Spinal cord (tissue), 9 donors: ENCODE measurements at regions not wholly inside any gene's neighbourhood (a gene's known extent, or its start where the extent isn't known, plus 50 kb on each side); places are given as distances from the start of the nearest gene placed in this dataset.
A peak's percentile ranks its signal among the peaks of the same experiment; 100 is the strongest.

Experiments
- DNase-seq, 6 donors: peaks; one replicate each; pipeline versions ENCODE4 v3.0.0 to v3.0.0-alpha.2; 2013 to 2015; ENCODE audit warnings: low spot score in 6 of 6, low read depth in 4 of 6
- H3K27ac ChIP-seq: one replicate; pipeline ENCODE4 v1.5.1; 2013; ENCODE audit warnings: low read depth, low read length, control low read depth
- H3K27me3 ChIP-seq: one replicate; pipeline ENCODE4 v1.6.1; 2013; ENCODE audit warnings: low read length; ENCODE audit not compliant: control insufficient read depth, insufficient read depth
- H3K36me3 ChIP-seq: one replicate; pipeline ENCODE4 v1.6.1; 2013; ENCODE audit warnings: low read length; ENCODE audit not compliant: control insufficient read depth, insufficient read depth
- H3K4me1 ChIP-seq: one replicate; pipeline ENCODE4 v1.6.1; 2013; ENCODE audit warnings: low read length; ENCODE audit not compliant: control insufficient read depth, insufficient read depth
- H3K4me3 ChIP-seq: one replicate; pipeline ENCODE4 v1.5.1; 2013; ENCODE audit warnings: low read depth, low read length, control low read depth
- H3K9me3 ChIP-seq: one replicate; pipeline ENCODE4 v1.6.1; 2013; ENCODE audit warnings: low read length; ENCODE audit not compliant: control insufficient read depth, insufficient read depth
- WGBS: methylation state at CpG from one replicate; pipeline ENCODE4 v1.1.5; 2013; ENCODE audit warnings: missing lambda C conversion rate; ENCODE audit not compliant: insufficient coverage; 5-methylcytosine and 5-hydroxymethylcytosine counted together
- donor health status: healthy.

- no peaks in the 10 kb centered on the region for H3K4me1 ChIP-seq
- WGBS, result 95% methylated on average over 4 of the region's 5 CpGs
- no peak for DNase-seq
Observed at GRCh38 chr5:123278284-123278683, 144.9 kb downstream of the CEP120 start.

GRCh38 chr5:123273984-123274383 is 149.2 kb downstream of the CEP120 start:
- Histone ChIP-seq H3K36me3 (no peaks in the 10 kb centered on the region), H3K4me1 (no peaks in the 10 kb centered on the region), H3K27ac (no peak overlapping the region), H3K27me3 (no peaks in the 10 kb centered on the region), H3K9me3 (no peaks in the 10 kb centered on the region), H3K4me3 (no peak overlapping the region)
- no peak for DNase-seq
- no CpG with 5 or more reads among the region's 3 CpGs for WGBS

More at GRCh38 chr5:123278284-123278683, 144.9 kb downstream of the CEP120 start:
- Histone ChIP-seq H3K4me3 (no peak overlapping the region), H3K36me3 (no peaks in the 10 kb centered on the region), H3K9me3 (no peaks in the 10 kb centered on the region), H3K27ac (no peak overlapping the region), H3K27me3 (no peaks in the 10 kb centered on the region)

- H3K4me1 ChIP-seq, result no peaks in the 10 kb centered on the region
- H3K27ac ChIP-seq, result no peak overlapping the region
- H3K4me3 ChIP-seq, result no peak overlapping the region
- no peak for DNase-seq
- H3K36me3 ChIP-seq, result no peaks in the 10 kb centered on the region
- H3K27me3 ChIP-seq, result no peaks in the 10 kb centered on the region
- no peaks in the 10 kb centered on the region for H3K9me3 ChIP-seq
- no CpG with 5 or more reads among the region's 2 CpGs for WGBS
Observed at GRCh38 chr5:123273095-123273494, 150.1 kb downstream of the CEP120 start.

- H3K36me3 ChIP-seq, result no peaks in the 10 kb centered on the region
- no peak overlapping the region for H3K27ac ChIP-seq
- H3K4me3 ChIP-seq, result no peak overlapping the region
- WGBS, result 77% methylated on average over 7 of the region's 7 CpGs
- no peaks in the 10 kb centered on the region for H3K4me1 ChIP-seq
- no peaks in the 10 kb centered on the region for H3K27me3 ChIP-seq
- DNase-seq, result no peak
- no peaks in the 10 kb centered on the region for H3K9me3 ChIP-seq
Observed at GRCh38 chr5:123269851-123270250, 153.4 kb downstream of the CEP120 start.

- Histone ChIP-seq H3K36me3 (no peaks in the 10 kb centered on the region), H3K4me1 (no peaks in the 10 kb centered on the region), H3K4me3 (no peak overlapping the region), H3K9me3 (no peaks in the 10 kb centered on the region), H3K27ac (no peak overlapping the region), H3K27me3 (no peaks in the 10 kb centered on the region)
- DNase-seq, result no peak
- WGBS, result 80% methylated on average over 1 of the region's 4 CpGs
Observed at GRCh38 chr5:123269436-123269835, 153.8 kb downstream of the CEP120 start.

- Histone ChIP-seq H3K27ac (no peak overlapping the region), H3K4me1 (no peaks in the 10 kb centered on the region), H3K9me3 (no peaks in the 10 kb centered on the region), H3K36me3 (no peaks in the 10 kb centered on the region), H3K4me3 (no peak overlapping the region), H3K27me3 (no peaks in the 10 kb centered on the region)
- DNase-seq, result no peak
Observed at GRCh38 chr5:123266365-123266764, 156.8 kb downstream of the CEP120 start.

- Histone ChIP-seq H3K4me1 (no peaks in the 10 kb centered on the region), H3K27ac (no peak overlapping the region), H3K27me3 (no peaks in the 10 kb centered on the region), H3K4me3 (no peak overlapping the region), H3K36me3 (no peaks in the 10 kb centered on the region), H3K9me3 (no peaks in the 10 kb centered on the region)
- WGBS, result no CpG with 5 or more reads among the region's 2 CpGs
- no peak for DNase-seq
Observed at GRCh38 chr5:123265551-123265950, 157.7 kb downstream of the CEP120 start.

GRCh38 chr5:123264394-123264793 is 158.8 kb downstream of the CEP120 start:
- H3K27me3 ChIP-seq, result no peaks in the 10 kb centered on the region
- no peak overlapping the region for H3K27ac ChIP-seq
- no peaks in the 10 kb centered on the region for H3K36me3 ChIP-seq
- DNase-seq, result no peak
- H3K4me3 ChIP-seq, result no peak overlapping the region
- H3K9me3 ChIP-seq, result no peaks in the 10 kb centered on the region
- WGBS, result no CpG with 5 or more reads among the region's 2 CpGs
- H3K4me1 ChIP-seq, result no peaks in the 10 kb centered on the region

- Histone ChIP-seq H3K27ac (no peak overlapping the region), H3K36me3 (no peaks in the 10 kb centered on the region), H3K9me3 (no peaks in the 10 kb centered on the region), H3K4me1 (no peaks in the 10 kb centered on the region), H3K4me3 (no peak overlapping the region), H3K27me3 (no peaks in the 10 kb centered on the region)
- DNase-seq, result no peak
- no CpG with 5 or more reads among the region's 2 CpGs for WGBS
Observed at GRCh38 chr5:123263859-123264258, 159.3 kb downstream of the CEP120 start.

GRCh38 chr5:123262216-123262823 is 160.9 kb downstream of the CEP120 start:
- H3K9me3 ChIP-seq, result no peaks in the 10 kb centered on the region
- no peak overlapping the region for H3K27ac ChIP-seq
- DNase-seq, result peak in 1 of 6 donors; percentile 41
- H3K36me3 ChIP-seq, result no peaks in the 10 kb centered on the region
- 82% methylated on average over 4 of the region's 7 CpGs for WGBS
- H3K27me3 ChIP-seq, result no peaks in the 10 kb centered on the region
- H3K4me3 ChIP-seq, result no peak overlapping the region
- no peaks in the 10 kb centered on the region for H3K4me1 ChIP-seq
